HG02763 (cell line): ENCODE measurements at regions not wholly inside any gene's neighbourhood (a gene's known extent, or its start where the extent isn't known, plus 50 kb on each side); places are given as distances from the start of the nearest gene placed in this dataset.

Experiments
- ATAC-seq: cut with Tn5 transposase; IDR thresholded peaks from one replicate; pipeline ENCODE4 v1.9.1; 2021; ENCODE audit warnings: mild to moderate bottlenecking, moderate library complexity; ENCODE audit not compliant: unreplicated experiment

DNA sequence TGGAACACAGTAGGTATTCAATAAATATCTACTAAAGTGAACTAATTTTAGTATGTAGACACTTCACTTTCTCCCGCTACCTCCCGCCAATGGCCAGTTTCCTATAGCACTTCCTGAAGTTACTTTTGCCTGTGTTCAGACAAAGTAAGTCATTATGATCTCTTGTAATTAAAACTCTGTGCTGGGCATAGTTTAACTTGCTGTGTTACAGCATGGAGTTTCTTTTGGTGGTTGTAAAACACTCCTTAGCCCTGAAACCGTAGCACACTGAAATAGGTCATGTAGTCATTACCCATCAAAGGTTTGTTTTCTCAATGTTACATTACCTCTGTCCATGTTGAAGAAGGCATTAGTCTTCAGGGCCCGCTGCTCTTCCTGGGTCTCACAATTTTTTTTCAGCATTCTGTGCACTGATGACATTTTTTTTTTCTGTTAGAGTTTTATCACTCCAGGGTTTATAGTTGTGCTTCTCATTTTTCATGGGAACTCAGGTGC is 54.0 kb upstream of the CENPW start:
- no peak for ATAC-seq
